ENCODE measurements at regions not wholly inside any gene's neighbourhood (a gene's known extent, or its start where the extent isn't known, plus 50 kb on each side); places are given as distances from the start of the nearest gene placed in this dataset.

DNA sequence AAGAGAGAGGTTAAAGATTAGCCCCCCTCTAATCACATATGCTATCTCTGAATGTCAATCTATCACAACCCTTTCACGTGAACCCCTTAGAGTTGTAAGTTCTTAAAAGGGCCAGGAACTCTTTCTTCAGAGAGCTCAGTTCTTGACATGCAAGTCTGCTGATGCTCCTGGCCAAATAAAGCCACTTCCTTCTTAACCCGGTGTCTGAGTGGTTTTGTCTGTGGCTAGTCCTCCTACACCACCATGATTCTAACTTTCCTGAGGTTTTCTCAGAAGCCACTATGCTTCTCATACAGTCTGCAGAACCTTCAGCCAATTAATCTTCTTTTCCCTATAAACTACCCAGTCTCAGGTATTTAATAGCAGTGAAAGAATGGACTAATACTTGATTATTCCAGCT, 231.1 kb upstream of the CNTN6 start:
- TF ChIP-seq, protein P1, sequence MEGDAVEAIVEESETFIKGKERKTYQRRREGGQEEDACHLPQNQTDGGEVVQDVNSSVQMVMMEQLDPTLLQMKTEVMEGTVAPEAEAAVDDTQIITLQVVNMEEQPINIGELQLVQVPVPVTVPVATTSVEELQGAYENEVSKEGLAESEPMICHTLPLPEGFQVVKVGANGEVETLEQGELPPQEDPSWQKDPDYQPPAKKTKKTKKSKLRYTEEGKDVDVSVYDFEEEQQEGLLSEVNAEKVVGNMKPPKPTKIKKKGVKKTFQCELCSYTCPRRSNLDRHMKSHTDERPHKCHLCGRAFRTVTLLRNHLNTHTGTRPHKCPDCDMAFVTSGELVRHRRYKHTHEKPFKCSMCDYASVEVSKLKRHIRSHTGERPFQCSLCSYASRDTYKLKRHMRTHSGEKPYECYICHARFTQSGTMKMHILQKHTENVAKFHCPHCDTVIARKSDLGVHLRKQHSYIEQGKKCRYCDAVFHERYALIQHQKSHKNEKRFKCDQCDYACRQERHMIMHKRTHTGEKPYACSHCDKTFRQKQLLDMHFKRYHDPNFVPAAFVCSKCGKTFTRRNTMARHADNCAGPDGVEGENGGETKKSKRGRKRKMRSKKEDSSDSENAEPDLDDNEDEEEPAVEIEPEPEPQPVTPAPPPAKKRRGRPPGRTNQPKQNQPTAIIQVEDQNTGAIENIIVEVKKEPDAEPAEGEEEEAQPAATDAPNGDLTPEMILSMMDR (IDR thresholded peaks at IDR 0.05; ENCODE audit: low read depth, low read length), result no peak
- TF ChIP-seq POLR2A (IDR thresholded peaks at IDR 0.05; ENCODE audit: extremely low read depth, insufficient read length), result no peak
- no peak for TF ChIP-seq MYC (IDR thresholded peaks at IDR 0.05; ENCODE audit: low read depth, low read length)
